ENCODE measurements at regions not wholly inside any gene's neighbourhood (a gene's known extent, or its start where the extent isn't known, plus 50 kb on each side); places are given as distances from the start of the nearest gene placed in this dataset.
"Not testable (repeated sequence)": the region's sequence is repeated elsewhere in the genome, so short reads cannot be mapped to it uniquely, and the experiment has no call there.

- Histone ChIP-seq H3K9me3 (ENCODE audit: control insufficient read depth in 2 of 3, insufficient read depth in 1 of 3, low read length in 3 of 3) (no peaks in the 10 kb centered on the region), H3K4me1 (ENCODE audit: control insufficient read depth in 2 of 3, insufficient read depth in 2 of 3, low read depth in 1 of 3, low read length in 3 of 3) (no peaks in the 10 kb centered on the region), H3K27me3 (ENCODE audit: control insufficient read depth, insufficient read depth, low read length) (no peaks in the 10 kb centered on the region), H3K4me3 (ENCODE audit: low read length in 3 of 3) (no peak overlapping the region), H3K36me3 (ENCODE audit: control insufficient read depth in 2 of 3, insufficient read depth in 3 of 3, low read length in 3 of 3) (no peaks in the 10 kb centered on the region), H3K27ac (ENCODE audit: low read depth in 2 of 2, low read length in 2 of 2) (no peak overlapping the region), H3K9ac (ENCODE audit: low read length in 3 of 3) (no peak overlapping the region)
- DNase-seq (peak in 2 of 5 donors; percentile 19), FAIRE-seq (no peak)
- intact Hi-C loops (cut with DNase I), result no loop called here
- no peak for TF ChIP-seq CTCF (IDR thresholded peaks at IDR 0.05; ENCODE audit: borderline replicate concordance, extremely low read depth, insufficient read depth)
These were observed 69.9 kb upstream of the ADGRL2 start for GRCh38 chr1:81730881-81731280.

- FAIRE-seq; DNase-seq; intact Hi-C loops (cut with DNase I); H3K36me3 ChIP-seq (ENCODE audit: control insufficient read depth in 2 of 3, insufficient read depth in 3 of 3, low read length in 3 of 3); H3K27me3 ChIP-seq (ENCODE audit: control insufficient read depth, insufficient read depth, low read length); H3K9ac ChIP-seq (ENCODE audit: low read length in 3 of 3); H3K27ac ChIP-seq (ENCODE audit: low read depth in 2 of 2, low read length in 2 of 2); H3K4me1 ChIP-seq (ENCODE audit: control insufficient read depth in 2 of 3, insufficient read depth in 2 of 3, low read depth in 1 of 3, low read length in 3 of 3); H3K9me3 ChIP-seq (ENCODE audit: control insufficient read depth in 2 of 3, insufficient read depth in 1 of 3, low read length in 3 of 3); H3K4me3 ChIP-seq (ENCODE audit: low read length in 3 of 3): not testable (repeated sequence)
These were observed 70.4 kb upstream of the ADGRL2 start for GRCh38 chr1:81730299-81730698.

- no peak for TF ChIP-seq CTCF (IDR thresholded peaks at IDR 0.05; ENCODE audit: borderline replicate concordance, extremely low read depth, insufficient read depth)
- no peak overlapping the region for H3K27ac ChIP-seq (ENCODE audit: low read depth in 2 of 2, low read length in 2 of 2)
- intact Hi-C loops (cut with DNase I), result no loop called here
- H3K36me3 ChIP-seq (ENCODE audit: control insufficient read depth in 2 of 3, insufficient read depth in 3 of 3, low read length in 3 of 3), result no peaks in the 10 kb centered on the region
- no peaks in the 10 kb centered on the region for H3K27me3 ChIP-seq (ENCODE audit: control insufficient read depth, insufficient read depth, low read length)
- H3K4me1 ChIP-seq (ENCODE audit: control insufficient read depth in 2 of 3, insufficient read depth in 2 of 3, low read depth in 1 of 3, low read length in 3 of 3), result no peaks in the 10 kb centered on the region
- H3K4me3 ChIP-seq (ENCODE audit: low read length in 3 of 3), result no peak overlapping the region
- DNase-seq, result no peak
- no peak for FAIRE-seq
- H3K9me3 ChIP-seq (ENCODE audit: control insufficient read depth in 2 of 3, insufficient read depth in 1 of 3, low read length in 3 of 3), result no peaks in the 10 kb centered on the region
- no peak overlapping the region for H3K9ac ChIP-seq (ENCODE audit: low read length in 3 of 3)
These were observed 70.9 kb upstream of the ADGRL2 start for GRCh38 chr1:81729818-81730217.

GRCh38 chr1:81729239-81729638 lies 71.5 kb upstream of the ADGRL2 start:
- Histone ChIP-seq H3K9ac (ENCODE audit: low read length in 3 of 3) (no peak overlapping the region), H3K4me3 (ENCODE audit: low read length in 3 of 3) (no peak overlapping the region), H3K27ac (ENCODE audit: low read depth in 2 of 2, low read length in 2 of 2) (no peak overlapping the region), H3K4me1 (ENCODE audit: control insufficient read depth in 2 of 3, insufficient read depth in 2 of 3, low read depth in 1 of 3, low read length in 3 of 3) (no peaks in the 10 kb centered on the region), H3K27me3 (ENCODE audit: control insufficient read depth, insufficient read depth, low read length) (no peaks in the 10 kb centered on the region), H3K36me3 (ENCODE audit: control insufficient read depth in 2 of 3, insufficient read depth in 3 of 3, low read length in 3 of 3) (no peaks in the 10 kb centered on the region), H3K9me3 (ENCODE audit: control insufficient read depth in 2 of 3, insufficient read depth in 1 of 3, low read length in 3 of 3) (no peaks in the 10 kb centered on the region)
- FAIRE-seq (no peak), DNase-seq (no peak)
- no peak for TF ChIP-seq CTCF (IDR thresholded peaks at IDR 0.05; ENCODE audit: borderline replicate concordance, extremely low read depth, insufficient read depth)
- intact Hi-C loops (cut with DNase I), result no loop called here

All from kidney (tissue), 13 donors.